ENCODE measurements at regions not wholly inside any gene's neighbourhood (a gene's known extent, or its start where the extent isn't known, plus 50 kb on each side); places are given as distances from the start of the nearest gene placed in this dataset.

- no peaks in the 10 kb centered on the region for H3K36me3 ChIP-seq (ENCODE audit: control insufficient read depth in 4 of 4, insufficient read depth in 3 of 4, low read depth in 1 of 4, low read length in 3 of 4)
- H3K4me1 ChIP-seq (ENCODE audit: control insufficient read depth in 4 of 4, insufficient read depth in 4 of 4, low read length in 3 of 4), result peaks cover 0 to 13% (median 7%) of the 10 kb centered on the region in 4 donors
- WGBS, result 32% methylated on average over 16 of the region's 16 CpGs
- H3K27ac ChIP-seq (ENCODE audit: low read depth in 1 of 2, low read length in 2 of 2), result no peak overlapping the region
- no peak overlapping the region for H3K4me3 ChIP-seq (ENCODE audit: low read depth in 1 of 3, low read length in 3 of 3)
- DNase-seq (ENCODE audit: low spot score), result no peak
- TF ChIP-seq, protein P1, sequence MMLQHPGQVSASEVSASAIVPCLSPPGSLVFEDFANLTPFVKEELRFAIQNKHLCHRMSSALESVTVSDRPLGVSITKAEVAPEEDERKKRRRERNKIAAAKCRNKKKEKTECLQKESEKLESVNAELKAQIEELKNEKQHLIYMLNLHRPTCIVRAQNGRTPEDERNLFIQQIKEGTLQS (IDR thresholded peaks at IDR 0.05), result no peak
- TF ChIP-seq HNF4A (conservative IDR thresholded peaks at IDR 0.05), result peak in 1 of 2 donors; percentile 45
- no peak for TF ChIP-seq REST (IDR thresholded peaks at IDR 0.05)
- peak; percentile 44 to 65 for TF ChIP-seq RXRA (IDR thresholded peaks at IDR 0.05)
- no peak for TF ChIP-seq GABPA (IDR thresholded peaks at IDR 0.05 in 1 of 2, conservative IDR thresholded peaks at IDR 0.05 in 1 of 2)
- peak; percentile 34 for TF ChIP-seq YY1 (IDR thresholded peaks at IDR 0.05)
- no peak for TF ChIP-seq TAF1 (conservative IDR thresholded peaks at IDR 0.05)
- no peak for TF ChIP-seq SP1 (IDR thresholded peaks at IDR 0.05)
- peak; percentile 71 for TF ChIP-seq NR2F2 (IDR thresholded peaks at IDR 0.05)
- TF ChIP-seq FOXA1 (IDR thresholded peaks at IDR 0.05), result no peak
- TF ChIP-seq, protein P2, sequence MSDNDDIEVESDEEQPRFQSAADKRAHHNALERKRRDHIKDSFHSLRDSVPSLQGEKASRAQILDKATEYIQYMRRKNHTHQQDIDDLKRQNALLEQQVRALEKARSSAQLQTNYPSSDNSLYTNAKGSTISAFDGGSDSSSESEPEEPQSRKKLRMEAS (IDR thresholded peaks at IDR 0.05), result peak; percentile 33
- peak; percentile 37 for TF ChIP-seq HNF4G (IDR thresholded peaks at IDR 0.05)
- TF ChIP-seq RAD21 (IDR thresholded peaks at IDR 0.05), result peak; percentile 99
- no peak for TF ChIP-seq EGR1 (IDR thresholded peaks at IDR 0.05; ENCODE audit: low read depth in 2 of 2)
- no peak for TF ChIP-seq JUND (IDR thresholded peaks at IDR 0.05)
- TF ChIP-seq CTCF (IDR thresholded peaks at IDR 0.05; ENCODE audit: low read depth, low read length, missing input control), result peak; percentile 89
- TF ChIP-seq, protein P3, sequence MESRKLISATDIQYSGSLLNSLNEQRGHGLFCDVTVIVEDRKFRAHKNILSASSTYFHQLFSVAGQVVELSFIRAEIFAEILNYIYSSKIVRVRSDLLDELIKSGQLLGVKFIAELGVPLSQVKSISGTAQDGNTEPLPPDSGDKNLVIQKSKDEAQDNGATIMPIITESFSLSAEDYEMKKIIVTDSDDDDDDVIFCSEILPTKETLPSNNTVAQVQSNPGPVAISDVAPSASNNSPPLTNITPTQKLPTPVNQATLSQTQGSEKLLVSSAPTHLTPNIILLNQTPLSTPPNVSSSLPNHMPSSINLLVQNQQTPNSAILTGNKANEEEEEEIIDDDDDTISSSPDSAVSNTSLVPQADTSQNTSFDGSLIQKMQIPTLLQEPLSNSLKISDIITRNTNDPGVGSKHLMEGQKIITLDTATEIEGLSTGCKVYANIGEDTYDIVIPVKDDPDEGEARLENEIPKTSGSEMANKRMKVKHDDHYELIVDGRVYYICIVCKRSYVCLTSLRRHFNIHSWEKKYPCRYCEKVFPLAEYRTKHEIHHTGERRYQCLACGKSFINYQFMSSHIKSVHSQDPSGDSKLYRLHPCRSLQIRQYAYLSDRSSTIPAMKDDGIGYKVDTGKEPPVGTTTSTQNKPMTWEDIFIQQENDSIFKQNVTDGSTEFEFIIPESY (IDR thresholded peaks at IDR 0.05), result no peak
- TF ChIP-seq FOXA2 (IDR thresholded peaks at IDR 0.05), result peak; percentile 43
- H3K9me3 ChIP-seq (ENCODE audit: control insufficient read depth in 4 of 4, low read length in 3 of 4), result no peaks in the 10 kb centered on the region
- H3K27me3 ChIP-seq (ENCODE audit: control insufficient read depth in 4 of 4, insufficient read depth in 4 of 4, low read length in 3 of 4), result peaks cover 0 to 6% (median 1%) of the 10 kb centered on the region in 4 donors
- H3K9ac ChIP-seq (ENCODE audit: low read depth in 1 of 2, low read length in 2 of 2), result no peak overlapping the region
These were observed 52.6 kb upstream of the FAM180A start for GRCh38 chr7:135801045-135801693.
